ENCODE measurements at regions not wholly inside any gene's neighbourhood (a gene's known extent, or its start where the extent isn't known, plus 50 kb on each side); places are given as distances from the start of the nearest gene placed in this dataset.

GRCh38 chr16:51034481-51035109 lies 116.5 kb downstream of the SALL1 start:
- Histone ChIP-seq H3K27me3 (replicated peaks; ENCODE audit: insufficient read depth, low read length) (no peaks in the 10 kb centered on the region), H3K79me2 (ENCODE audit: low read length) (no peaks in the 10 kb centered on the region), H3K9me2 (replicated peaks; ENCODE audit: insufficient read depth, low read length) (no peaks in the 10 kb centered on the region), H4K20me1 (ENCODE audit: insufficient read depth, low read length) (no peaks in the 10 kb centered on the region), H3K9ac (ENCODE audit: low read length) (no peak overlapping the region), H3K27ac (ENCODE audit: low read length) (no peak overlapping the region), H3K4me1 (ENCODE audit: low read length) (no peaks in the 10 kb centered on the region), H3F3A (ENCODE audit: insufficient read depth, low read length) (no peaks in the 10 kb centered on the region), H3K9me3 (replicated peaks; ENCODE audit: insufficient read depth, low read length) (no peaks in the 10 kb centered on the region), H3K36me3 (replicated peaks; ENCODE audit: insufficient read depth, low read length) (no peaks in the 10 kb centered on the region), H3K4me3 (ENCODE audit: low read length) (no peak overlapping the region), H3K4me2 (ENCODE audit: low read depth, low read length) (no peak overlapping the region), H2AFZ (ENCODE audit: low read length) (no peak overlapping the region)
- no peak for TF ChIP-seq EZH2 (optimal IDR thresholded peaks at IDR 0.05; ENCODE audit: low read depth, low read length)
- TF ChIP-seq CTCF (IDR thresholded peaks at IDR 0.05; ENCODE audit: low read length) = no peak
- no peak for TF ChIP-seq EZH2phosphoT487 (IDR thresholded peaks at IDR 0.05; ENCODE audit: low read length)
- no peak for DNase-seq

- Histone ChIP-seq H3K4me3 (ENCODE audit: low read length) (no peak overlapping the region), H3K4me2 (ENCODE audit: low read depth, low read length) (no peak overlapping the region), H3K36me3 (replicated peaks; ENCODE audit: insufficient read depth, low read length) (no peaks in the 10 kb centered on the region), H3K79me2 (ENCODE audit: low read length) (no peaks in the 10 kb centered on the region), H3K9me3 (replicated peaks; ENCODE audit: insufficient read depth, low read length) (no peaks in the 10 kb centered on the region), H4K20me1 (ENCODE audit: insufficient read depth, low read length) (no peaks in the 10 kb centered on the region), H3K9me2 (replicated peaks; ENCODE audit: insufficient read depth, low read length) (no peaks in the 10 kb centered on the region), H2AFZ (ENCODE audit: low read length) (0 out of 2 replicates have a peak overlapping the region, but pooled peaks have one; percentile 5), H3K27me3 (replicated peaks; ENCODE audit: insufficient read depth, low read length) (no peaks in the 10 kb centered on the region), H3K9ac (ENCODE audit: low read length) (no peak overlapping the region), H3K4me1 (ENCODE audit: low read length) (no peaks in the 10 kb centered on the region), H3K27ac (ENCODE audit: low read length) (no peak overlapping the region), H3F3A (ENCODE audit: insufficient read depth, low read length) (no peaks in the 10 kb centered on the region)
- DNase-seq = no peak
- TF ChIP-seq EZH2 (optimal IDR thresholded peaks at IDR 0.05; ENCODE audit: low read depth, low read length) (no peak), EZH2phosphoT487 (IDR thresholded peaks at IDR 0.05; ENCODE audit: low read length) (no peak), CTCF (IDR thresholded peaks at IDR 0.05; ENCODE audit: low read length) (no peak)
Measured at GRCh38 chr16:51031598-51031997, 119.5 kb downstream of the SALL1 start.

GRCh38 chr16:51030516-51030915 lies 120.6 kb downstream of the SALL1 start:
- Histone ChIP-seq H3F3A (ENCODE audit: insufficient read depth, low read length) (no peaks in the 10 kb centered on the region), H3K9me3 (replicated peaks; ENCODE audit: insufficient read depth, low read length) (no peaks in the 10 kb centered on the region), H3K79me2 (ENCODE audit: low read length) (no peaks in the 10 kb centered on the region), H3K9ac (ENCODE audit: low read length) (no peak overlapping the region), H3K36me3 (replicated peaks; ENCODE audit: insufficient read depth, low read length) (no peaks in the 10 kb centered on the region), H3K9me2 (replicated peaks; ENCODE audit: insufficient read depth, low read length) (no peaks in the 10 kb centered on the region), H3K4me2 (ENCODE audit: low read depth, low read length) (no peak overlapping the region), H2AFZ (ENCODE audit: low read length) (no peak overlapping the region), H3K4me1 (ENCODE audit: low read length) (no peaks in the 10 kb centered on the region), H3K27ac (ENCODE audit: low read length) (no peak overlapping the region), H4K20me1 (ENCODE audit: insufficient read depth, low read length) (no peaks in the 10 kb centered on the region), H3K27me3 (replicated peaks; ENCODE audit: insufficient read depth, low read length) (no peaks in the 10 kb centered on the region), H3K4me3 (ENCODE audit: low read length) (no peak overlapping the region)
- no peak for TF ChIP-seq CTCF (IDR thresholded peaks at IDR 0.05; ENCODE audit: low read length)
- DNase-seq = no peak

Measured in MM.1S (cell line).